ENCODE measurements at regions not wholly inside any gene's neighbourhood (a gene's known extent, or its start where the extent isn't known, plus 50 kb on each side); places are given as distances from the start of the nearest gene placed in this dataset.

GRCh38 chr4:121221608-121222007, 57.5 kb upstream of the TNIP3 start:
- TF ChIP-seq TAF1 (IDR thresholded peaks at IDR 0.05; ENCODE audit: borderline replicate concordance, low read depth, low read length) (no peak), POLR2A (IDR thresholded peaks at IDR 0.05; ENCODE audit: low read depth, low read length) (no peak), POLR2AphosphoS5 (IDR thresholded peaks at IDR 0.05; ENCODE audit: low read depth, low read length) (no peak)

All from GM12892 (cell line).